Progenitor cell of endocrine pancreas (in vitro differentiated cells): ENCODE measurements at regions not wholly inside any gene's neighbourhood (a gene's known extent, or its start where the extent isn't known, plus 50 kb on each side); places are given as distances from the start of the nearest gene placed in this dataset.

Source experiments
- DNase-seq: peaks from one replicate; pipeline ENCODE4 v3.0.0; 2021; ENCODE audit warnings: low spot score; ENCODE audit not compliant: unreplicated experiment
- H3K27ac Mint-ChIP-seq: 2 replicates; pipeline ENCODE4 v1.8.0; 2021; ENCODE audit warnings: mild to moderate bottlenecking, moderate library complexity, mixed read lengths
- H3K27me3 Mint-ChIP-seq: 2 replicates; pipeline ENCODE4 v1.8.0; 2021; ENCODE audit warnings: mixed read lengths
- H3K36me3 Mint-ChIP-seq: 2 replicates; pipeline ENCODE4 v1.8.0; 2022; ENCODE audit warnings: mixed read lengths; ENCODE audit not compliant: insufficient read depth
- H3K4me1 Mint-ChIP-seq: 2 replicates; pipeline ENCODE4 v1.8.0; 2021; ENCODE audit warnings: low read depth, mixed read lengths
- H3K4me3 Mint-ChIP-seq: 2 replicates; pipeline ENCODE4 v1.8.0; 2021; ENCODE audit warnings: low read depth, mild to moderate bottlenecking, moderate library complexity, mixed read lengths
- H3K9me3 Mint-ChIP-seq: 2 replicates; pipeline ENCODE4 v1.8.0; 2021; ENCODE audit warnings: low read depth, mixed read lengths
- TF ChIP-seq, protein P1 (sequence below): fragments of 200-600 bp; sonication (generic); IDR thresholded peaks from one replicate; pipeline ENCODE4 v1.5.0; 2021; ENCODE audit warnings: antibody characterized with exemption, mild to moderate bottlenecking; ENCODE audit not compliant: unreplicated experiment

DNA sequence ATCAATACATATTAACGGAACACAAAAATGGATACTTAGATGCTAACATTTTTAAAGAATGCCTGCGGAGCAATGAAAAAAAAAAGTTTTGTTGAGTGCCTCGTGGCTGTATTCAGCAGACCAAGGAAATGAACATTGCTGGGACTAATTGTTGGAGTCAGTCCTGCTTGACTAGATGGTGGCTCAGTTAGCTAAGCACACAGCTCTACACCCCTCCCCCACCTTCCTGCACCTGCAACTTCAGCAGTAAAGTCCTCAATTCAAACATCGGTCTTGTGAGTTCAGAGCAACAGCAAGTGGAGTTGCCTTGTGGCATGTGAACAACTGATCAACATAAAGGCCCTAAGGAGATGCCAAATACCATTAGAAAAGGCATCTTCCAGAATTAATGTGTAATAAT, 326.0 kb upstream of the NPSR1 start:
- TF ChIP-seq, protein P1, sequence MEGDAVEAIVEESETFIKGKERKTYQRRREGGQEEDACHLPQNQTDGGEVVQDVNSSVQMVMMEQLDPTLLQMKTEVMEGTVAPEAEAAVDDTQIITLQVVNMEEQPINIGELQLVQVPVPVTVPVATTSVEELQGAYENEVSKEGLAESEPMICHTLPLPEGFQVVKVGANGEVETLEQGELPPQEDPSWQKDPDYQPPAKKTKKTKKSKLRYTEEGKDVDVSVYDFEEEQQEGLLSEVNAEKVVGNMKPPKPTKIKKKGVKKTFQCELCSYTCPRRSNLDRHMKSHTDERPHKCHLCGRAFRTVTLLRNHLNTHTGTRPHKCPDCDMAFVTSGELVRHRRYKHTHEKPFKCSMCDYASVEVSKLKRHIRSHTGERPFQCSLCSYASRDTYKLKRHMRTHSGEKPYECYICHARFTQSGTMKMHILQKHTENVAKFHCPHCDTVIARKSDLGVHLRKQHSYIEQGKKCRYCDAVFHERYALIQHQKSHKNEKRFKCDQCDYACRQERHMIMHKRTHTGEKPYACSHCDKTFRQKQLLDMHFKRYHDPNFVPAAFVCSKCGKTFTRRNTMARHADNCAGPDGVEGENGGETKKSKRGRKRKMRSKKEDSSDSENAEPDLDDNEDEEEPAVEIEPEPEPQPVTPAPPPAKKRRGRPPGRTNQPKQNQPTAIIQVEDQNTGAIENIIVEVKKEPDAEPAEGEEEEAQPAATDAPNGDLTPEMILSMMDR, result no peak
- no peak overlapping the region for H3K4me3 Mint-ChIP-seq
- DNase-seq, result no peak

GRCh38 chr7:34333184-34333583, 324.8 kb upstream of the NPSR1 start:
- TF ChIP-seq, protein P1, result no peak
- Mint-ChIP-seq H3K27ac (no peak overlapping the region), H3K9me3 (peaks cover 3% of the 10 kb centered on the region), H3K27me3 (no peaks in the 10 kb centered on the region), H3K36me3 (no peaks in the 10 kb centered on the region), H3K4me3 (no peak overlapping the region), H3K4me1 (no peaks in the 10 kb centered on the region)
- no peak for DNase-seq

More for the DNA sequence above, 326.0 kb upstream of the NPSR1 start:
- H3K36me3 Mint-ChIP-seq, result no peaks in the 10 kb centered on the region
- no peaks in the 10 kb centered on the region for H3K9me3 Mint-ChIP-seq
- no peaks in the 10 kb centered on the region for H3K27me3 Mint-ChIP-seq
- no peak overlapping the region for H3K27ac Mint-ChIP-seq
- H3K4me1 Mint-ChIP-seq, result no peaks in the 10 kb centered on the region

DNA sequence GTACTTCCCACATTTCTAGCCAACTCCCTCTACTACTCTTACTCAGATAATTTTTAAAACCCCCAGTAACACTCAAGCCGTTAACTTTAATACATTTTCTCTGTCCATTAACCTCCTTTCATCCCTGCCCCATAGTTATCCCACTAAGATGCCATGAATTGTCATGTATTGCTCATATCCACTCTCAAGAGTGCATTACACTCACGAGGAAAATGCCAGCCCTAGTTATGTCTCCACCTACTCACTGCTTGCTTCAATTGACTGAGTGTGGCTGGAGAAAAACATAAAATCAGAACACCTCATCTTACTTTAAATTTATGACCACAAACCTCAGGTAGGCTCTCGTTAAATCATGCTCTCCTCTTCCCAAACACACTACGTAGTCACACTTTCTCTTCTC, 324.1 kb upstream of the NPSR1 start:
- no peak for DNase-seq
- TF ChIP-seq, protein P1, result no peak
- H3K36me3 Mint-ChIP-seq, result no peaks in the 10 kb centered on the region
- H3K27ac Mint-ChIP-seq, result no peak overlapping the region
- peaks cover 3% of the 10 kb centered on the region for H3K9me3 Mint-ChIP-seq
- H3K4me1 Mint-ChIP-seq, result no peaks in the 10 kb centered on the region
- no peak overlapping the region for H3K4me3 Mint-ChIP-seq
- H3K27me3 Mint-ChIP-seq, result no peaks in the 10 kb centered on the region

- peaks cover 3% of the 10 kb centered on the region for H3K9me3 Mint-ChIP-seq
- no peak overlapping the region for H3K4me3 Mint-ChIP-seq
These were observed 320.9 kb upstream of the NPSR1 start for GRCh38 chr7:34337163-34337562.

DNA sequence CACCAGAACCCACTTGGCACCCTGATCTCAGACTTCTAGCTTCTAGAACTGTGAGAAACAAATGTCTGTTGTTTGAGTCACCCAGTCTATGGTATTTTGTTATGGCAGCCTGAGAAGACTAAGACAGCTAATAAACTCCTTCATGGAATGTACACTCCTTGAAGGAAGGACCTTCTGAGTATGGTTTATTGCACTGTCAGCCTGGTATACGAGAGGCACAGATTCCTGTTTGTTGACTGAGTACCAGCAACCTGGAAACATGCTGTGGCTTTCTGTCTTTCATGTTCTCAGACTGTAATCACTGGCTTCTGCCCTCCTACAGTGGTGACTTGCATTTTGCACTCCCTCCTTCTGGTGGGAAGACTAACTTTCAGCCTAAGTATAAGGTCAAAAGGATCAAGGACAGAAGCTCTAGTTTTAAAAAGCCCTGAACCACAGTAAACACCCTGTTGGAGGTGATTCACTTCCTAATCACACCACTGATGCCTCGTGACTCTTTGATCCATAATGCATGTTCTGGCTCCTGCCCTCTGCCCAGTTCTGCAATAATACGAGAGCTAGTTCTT, 319.0 kb upstream of the NPSR1 start:
- Mint-ChIP-seq H3K4me3 (no peak overlapping the region), H3K27me3 (no peaks in the 10 kb centered on the region), H3K4me1 (peaks cover 10% of the 10 kb centered on the region), H3K9me3 (peaks cover 6% of the 10 kb centered on the region), H3K36me3 (no peaks in the 10 kb centered on the region), H3K27ac (no peak overlapping the region)
- TF ChIP-seq, protein P1, result no peak
- no peak for DNase-seq

More at GRCh38 chr7:34337163-34337562, 320.9 kb upstream of the NPSR1 start:
- no peaks in the 10 kb centered on the region for H3K36me3 Mint-ChIP-seq
- no peak for DNase-seq
- H3K27ac Mint-ChIP-seq, result no peak overlapping the region
- TF ChIP-seq, protein P1, result no peak
- H3K4me1 Mint-ChIP-seq, result peaks cover 8% of the 10 kb centered on the region
- H3K27me3 Mint-ChIP-seq, result no peaks in the 10 kb centered on the region
